ENCODE measurements at regions not wholly inside any gene's neighbourhood (a gene's known extent, or its start where the extent isn't known, plus 50 kb on each side); places are given as distances from the start of the nearest gene placed in this dataset.

DNA sequence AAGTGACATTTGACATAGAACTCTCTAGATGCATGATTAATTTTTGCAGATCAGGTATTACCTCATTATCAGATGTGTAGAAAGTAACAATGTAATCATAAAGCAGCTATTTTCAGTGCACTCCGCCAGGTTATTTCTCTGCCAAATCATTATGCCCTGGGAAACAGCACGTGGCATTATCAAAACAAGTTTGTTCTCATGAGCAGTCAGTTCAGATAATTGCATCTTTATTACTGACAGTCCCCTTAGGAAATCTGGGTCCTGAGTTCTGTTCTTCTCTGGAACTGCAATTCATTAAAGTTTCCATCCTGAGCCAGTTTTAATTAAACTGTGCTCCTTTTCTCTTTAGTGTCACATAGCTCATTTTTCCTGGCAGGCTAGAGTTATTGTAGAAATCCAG, 94.7 kb upstream of the KRR1 start:
- ATAC-seq (ENCODE audit: low read depth) (no peak), DNase-seq (no peak)
- Histone ChIP-seq H2AFZ (replicated peaks; ENCODE audit: low read length, poor library complexity) (no peak overlapping the region), H3K4me1 (ENCODE audit: control insufficient read depth, insufficient read depth, low read length) (no peaks in the 10 kb centered on the region), H3K23ac (ENCODE audit: low read depth, low read length) (no peak overlapping the region), H3K9me1 (ENCODE audit: insufficient read depth, low read length) (no peaks in the 10 kb centered on the region), H3K4me3 (ENCODE audit: insufficient read depth, low read depth, low read length) (no peak overlapping the region), H2BK15ac (ENCODE audit: low read depth, low read length) (no peak overlapping the region), H3K9ac (ENCODE audit: low read depth, low read length) (no peak overlapping the region), H3K27ac (ENCODE audit: insufficient read depth, low read length) (no peak overlapping the region), H4K20me1 (ENCODE audit: insufficient read depth, low read length) (no peaks in the 10 kb centered on the region), H3K4me2 (ENCODE audit: low read depth, low read length) (no peak overlapping the region), H2BK120ac (ENCODE audit: low read depth, low read length) (no peak overlapping the region), H3K79me1 (ENCODE audit: low read depth in 1 of 2, low read length in 2 of 2) (no peaks in the 10 kb centered on the region), H4K91ac (ENCODE audit: insufficient read depth, low read depth, low read length) (no peak overlapping the region), H3K27me3 (ENCODE audit: control insufficient read depth, insufficient read depth, low read length) (no peaks in the 10 kb centered on the region), H4K5ac (ENCODE audit: low read depth, low read length) (no peak overlapping the region), H2AK5ac (ENCODE audit: low read depth, low read length) (no peak overlapping the region), H3K18ac (ENCODE audit: low read depth, low read length) (no peak overlapping the region), H3K36me3 (ENCODE audit: control insufficient read depth, insufficient read depth, low read length) (no peaks in the 10 kb centered on the region), H3K14ac (replicated peaks; ENCODE audit: low read depth, low read length) (no peak overlapping the region), H2BK5ac (ENCODE audit: low read depth, low read length, poor library complexity, severe bottlenecking) (no peak overlapping the region), H3K56ac (ENCODE audit: extremely low read depth, insufficient read depth, low read length) (no peak overlapping the region), H3K9me3 (ENCODE audit: control insufficient read depth, insufficient read depth, low read length) (no peaks in the 10 kb centered on the region; the same call in 1 of the 2 replicates), H4K8ac (ENCODE audit: low read depth in 2 of 2, low read length in 2 of 2) (no peak overlapping the region), H3K4ac (ENCODE audit: low read depth, low read length) (no peak overlapping the region), H2AK9ac (replicated peaks; ENCODE audit: low read depth, low read length, poor library complexity) (no peak overlapping the region), H2BK20ac (ENCODE audit: low read depth, low read length) (no peak overlapping the region)
- in situ Hi-C loops (cut with MboI; ENCODE audit: low sequenced_read_pairs) (no loop called here), dilution Hi-C loops (cut with HindIII; ENCODE audit: low sequenced_read_pairs, unreplicated experiment) (no loop called here), intact Hi-C loops (cut with micrococcal nuclease) (no loop called here)
- BruUV-seq (replicated peaks): no TSS peak
- ChIA-PET POLR2A (ENCODE audit: unreplicated experiment) (no interaction called here), CTCF (interaction anchor here (0.5 to 0.9 kb wide), 2 partner anchors 25 to 80 kb away, joined by 3 to 4 read pairs; no protein-coding TSS in a partner anchor)
- WGBS, 2 experiments (ENCODE audit: extremely low coverage in 2 of 2, insufficient read length in 1 of 2): no CpG with 5 or more reads among the region's 2 CpGs
- TF ChIP-seq RAD21 (IDR thresholded peaks at IDR 0.05; ENCODE audit: low read length) (no peak), NFE2L2 (IDR thresholded peaks at IDR 0.05; ENCODE audit: low read depth, low read length) (no peak)
